HEK293 (cell line): ENCODE measurements at regions not wholly inside any gene's neighbourhood (a gene's known extent, or its start where the extent isn't known, plus 50 kb on each side); places are given as distances from the start of the nearest gene placed in this dataset.

Experiments used
- CTCF ChIA-PET: fragments of 350-600 bp; formaldehyde crosslinking; extraction: SDS; loops from one replicate; lab custom pipeline; 2021; ENCODE audit warnings: antibody characterized with exemption; lab: Yijun Ruan, JAX
- POLR2A ChIA-PET: fragments of 300-600 bp; formaldehyde crosslinking; extraction: SDS; loops from one replicate; lab custom pipeline; 2020; ENCODE audit warnings: antibody characterized with exemption, inconsistent platforms; lab: Yijun Ruan, JAX
- H3K27ac ChIP-seq: fragments of 200-500 bp; sonication (Bioruptor generic); 2 replicates; pipeline ENCODE4 v1.5.1; 2014; ENCODE audit warnings: low read depth, low read length, control low read depth, inconsistent platforms; ENCODE audit errors: extremely low read depth
- H3K36me3 ChIP-seq, 2 experiments: fragments of 200-500 bp in 1 of 2; sonication (Bioruptor generic) in 1 of 2; 1 replicate in 1 of 2; 2 replicates in 1 of 2; pipeline ENCODE4 v1.5.1; 2014 to 2017; ENCODE audit warnings: inconsistent platforms in 2 of 2, low read length in 2 of 2; ENCODE audit not compliant: control insufficient read depth in 2 of 2, insufficient read depth in 1 of 2
- H3K4me1 ChIP-seq: fragments of 200-500 bp; sonication (Bioruptor generic); 2 replicates; pipeline ENCODE4 v1.5.1; 2014; ENCODE audit warnings: mild to moderate bottlenecking, low read length, inconsistent platforms; ENCODE audit not compliant: control insufficient read depth, insufficient read depth
- H3K4me3 ChIP-seq: 2 replicates; pipeline ENCODE4 v1.5.1; 2011; ENCODE audit warnings: low read depth, mild to moderate bottlenecking, control low read depth, low read length, moderate library complexity
- H3K9me3 ChIP-seq: fragments of 200-500 bp; sonication (Bioruptor generic); 2 replicates; pipeline ENCODE4 v1.5.1; 2014; ENCODE audit warnings: low read depth, low read length, inconsistent platforms; ENCODE audit not compliant: control insufficient read depth, insufficient read depth
- ATF2 ChIP-seq: fragments of 450-650 bp; formaldehyde crosslinking; IDR thresholded peaks from 2 replicates; pipeline ENCODE4 v1.5.1; 2016; ENCODE audit warnings: missing biosample characterization, missing genetic modification characterization, low read depth
- ELK4 ChIP-seq: IDR thresholded peaks from 2 replicates; pipeline ENCODE4 v1.6.1; 2011; ENCODE audit warnings: mild to moderate bottlenecking, low read depth, low read length, borderline replicate concordance
- HIC1 ChIP-seq: fragments of 450-650 bp; formaldehyde crosslinking; IDR thresholded peaks from 2 replicates; pipeline ENCODE4 v1.5.1; 2016; ENCODE audit warnings: missing biosample characterization, missing genetic modification characterization
- HOXA7 ChIP-seq: sonication (generic); formaldehyde crosslinking; IDR thresholded peaks from 2 replicates; pipeline ENCODE4 v1.8.1; 2022; ENCODE audit warnings: missing genetic modification reagents, borderline replicate concordance
- KLF9 ChIP-seq: fragments of 450-650 bp; formaldehyde crosslinking; IDR thresholded peaks from 2 replicates; pipeline ENCODE4 v1.5.1; 2016; ENCODE audit warnings: missing biosample characterization, missing genetic modification characterization, low read depth
- MYNN ChIP-seq: fragments of 450-650 bp; formaldehyde crosslinking; IDR thresholded peaks from 2 replicates; pipeline ENCODE4 v1.5.1; 2016; ENCODE audit warnings: missing biosample characterization, missing genetic modification characterization, borderline replicate concordance
- PRDM1 ChIP-seq: fragments of 450-650 bp; formaldehyde crosslinking; IDR thresholded peaks from 2 replicates; pipeline ENCODE4; 2016; ENCODE audit warnings: missing biosample characterization, missing genetic modification characterization
- TSHZ1 ChIP-seq: fragments of 450-650 bp; formaldehyde crosslinking; IDR thresholded peaks from 2 replicates; pipeline ENCODE4 v1.5.1; 2016; ENCODE audit warnings: missing biosample characterization, missing genetic modification characterization, borderline replicate concordance
- ZNF146 ChIP-seq: fragments of 450-650 bp; formaldehyde crosslinking; IDR thresholded peaks from 2 replicates; pipeline ENCODE4 v1.5.1; 2016; ENCODE audit warnings: missing biosample characterization, missing genetic modification characterization
- ZNF223 ChIP-seq: fragments of 450-650 bp; formaldehyde crosslinking; IDR thresholded peaks from 2 replicates; pipeline ENCODE4 v1.5.1; 2016; ENCODE audit warnings: missing biosample characterization, missing genetic modification characterization
- ZNF248 ChIP-seq: fragments of 450-650 bp; formaldehyde crosslinking; IDR thresholded peaks from 2 replicates; pipeline ENCODE4 v1.5.1; 2017; ENCODE audit warnings: missing biosample characterization, missing genetic modification characterization
- ZNF280C ChIP-seq: fragments of 450-650 bp; formaldehyde crosslinking; IDR thresholded peaks from 2 replicates; pipeline ENCODE4 v1.5.1; 2016; ENCODE audit warnings: missing biosample characterization, missing genetic modification characterization
- ZNF362 ChIP-seq: fragments of 450-650 bp; formaldehyde crosslinking; IDR thresholded peaks from 2 replicates; pipeline ENCODE4 v1.5.1; 2016; ENCODE audit warnings: missing biosample characterization, missing genetic modification characterization
- ZNF391 ChIP-seq: fragments of 450-650 bp; formaldehyde crosslinking; IDR thresholded peaks from 2 replicates; pipeline ENCODE4 v1.5.1; 2016; ENCODE audit warnings: low read depth, missing biosample characterization, missing genetic modification characterization, borderline replicate concordance
- ZNF626 ChIP-seq: fragments of 450-650 bp; sonication (Bioruptor Pico); formaldehyde crosslinking; IDR thresholded peaks from 2 replicates; pipeline ENCODE4 v1.5.1; 2018; ENCODE audit warnings: missing biosample characterization, missing genetic modification characterization, inconsistent platforms
- ZNF785 ChIP-seq: fragments of 450-650 bp; formaldehyde crosslinking; IDR thresholded peaks from 2 replicates; pipeline ENCODE4 v1.5.1; 2016; ENCODE audit warnings: missing biosample characterization, missing genetic modification characterization
- ZNF837 ChIP-seq: fragments of 450-650 bp; formaldehyde crosslinking; IDR thresholded peaks from 2 replicates; pipeline ENCODE4 v1.5.1; 2016; ENCODE audit warnings: missing biosample characterization, missing genetic modification characterization
- ZXDB ChIP-seq: fragments of 450-650 bp; formaldehyde crosslinking; IDR thresholded peaks from 2 replicates; pipeline ENCODE4 v1.5.1; 2016; ENCODE audit warnings: missing biosample characterization, missing genetic modification characterization

GRCh38 chr2:11904029-11904428 lies 157.6 kb downstream of the LPIN1 start (continued):
- TF ChIP-seq ZNF146 (tag by site-specific recombination): no peak
- TF ChIP-seq HOXA7: no peak
- TF ChIP-seq, all 188 proteins: peak for 0

- no peaks in the 10 kb centered on the region for H3K36me3 ChIP-seq
- POLR2A ChIA-PET: no interaction called here
- H3K4me3 ChIP-seq: no peak overlapping the region
- H3K4me1 ChIP-seq: no peaks in the 10 kb centered on the region
- TF ChIP-seq ZNF223: no peak
- TF ChIP-seq MYNN (tag by site-specific recombination): no peak
- no peak for TF ChIP-seq ZXDB (tag by site-specific recombination)
- no peak for TF ChIP-seq HIC1 (tag by site-specific recombination)
- no peak for TF ChIP-seq KLF9 (tag by site-specific recombination)
- no peak for TF ChIP-seq ELK4
- no peak for TF ChIP-seq ZNF146 (tag by site-specific recombination)
- TF ChIP-seq ZNF280C (tag by site-specific recombination): no peak
- TF ChIP-seq ZNF626 (tag by site-specific recombination): no peak
- no peak for TF ChIP-seq ATF2 (tag by site-specific recombination)
- no peak for TF ChIP-seq TSHZ1 (tag by site-specific recombination)
- no peak for TF ChIP-seq ZNF248 (tag by site-specific recombination)
- no peak for TF ChIP-seq ZNF785 (tag by site-specific recombination)
- no peak for TF ChIP-seq ZNF362 (tag by site-specific recombination)
- TF ChIP-seq PRDM1 (tag by site-specific recombination): no peak
- TF ChIP-seq ZNF391 (tag by site-specific recombination): no peak
- no peak for TF ChIP-seq ZNF837 (tag by site-specific recombination)
- no peaks in the 10 kb centered on the region for H3K9me3 ChIP-seq
- CTCF ChIA-PET: interaction anchor here (0.6 kb wide), 1 partner anchor 39 kb away, joined by 4 read pairs; no protein-coding TSS in a partner anchor
- no peak overlapping the region for H3K27ac ChIP-seq
Observed at GRCh38 chr2:11904941-11905340, 158.5 kb downstream of the LPIN1 start.
